Fibroblast of lung (primary cell): ENCODE measurements at regions not wholly inside any gene's neighbourhood (a gene's known extent, or its start where the extent isn't known, plus 50 kb on each side); places are given as distances from the start of the nearest gene placed in this dataset.
A peak's percentile ranks its signal among the peaks of the same experiment; 100 is the strongest.

Source experiments
- DNase-seq, 2 donors: peaks; one replicate each; pipeline versions ENCODE4 v3.0.0 to v3.0.0-alpha.2; 2010; ENCODE audit warnings: low read depth in 2 of 2
- H2AFZ ChIP-seq: 2 replicates; pipeline ENCODE4 v1.5.1; 2012; ENCODE audit warnings: low read length, control low read depth, inconsistent platforms
- H3K27ac ChIP-seq: 2 replicates; pipeline ENCODE4 v1.5.1; 2011; ENCODE audit warnings: low read length, control low read depth; ENCODE audit not compliant: insufficient read depth
- H3K27me3 ChIP-seq: 2 replicates; pipeline ENCODE4 v1.5.1; 2011; ENCODE audit warnings: mild to moderate bottlenecking, low read length; ENCODE audit not compliant: control insufficient read depth, insufficient read depth
- H3K36me3 ChIP-seq: 2 replicates; pipeline ENCODE4 v1.5.1; 2011; ENCODE audit warnings: low read length; ENCODE audit not compliant: control insufficient read depth, insufficient read depth
- H3K4me1 ChIP-seq: 2 replicates; pipeline ENCODE4 v1.5.1; 2011; ENCODE audit warnings: low read length; ENCODE audit not compliant: control insufficient read depth, insufficient read depth; ENCODE audit errors: extremely low read depth
- H3K4me2 ChIP-seq: 2 replicates; pipeline ENCODE4 v1.5.1; 2011; ENCODE audit warnings: low read length, control low read depth; ENCODE audit not compliant: insufficient read depth; ENCODE audit errors: extremely low read depth
- H3K4me3 ChIP-seq, 4 experiments: fragments of 200-600 bp in 1 of 4; sonication (generic) in 1 of 4; replicated peaks in 1 of 4; 2 replicates each; pipeline ENCODE4 v1.5.1; 2011 to 2016; ENCODE audit warnings: low read length in 4 of 4, low read depth in 3 of 4, mild to moderate bottlenecking in 3 of 4, control low read depth in 2 of 4, inconsistent platforms in 1 of 4, mixed read lengths in 1 of 4; ENCODE audit not compliant: insufficient read depth in 1 of 4; ENCODE audit errors: control extremely low read depth in 1 of 4
- H3K79me2 ChIP-seq: 2 replicates; pipeline ENCODE4 v1.5.1; 2012; ENCODE audit warnings: mild to moderate bottlenecking, low read length, inconsistent platforms; ENCODE audit not compliant: control insufficient read depth, insufficient read depth
- H3K9ac ChIP-seq: 2 replicates; pipeline ENCODE4 v1.5.1; 2011; ENCODE audit warnings: mild to moderate bottlenecking, low read length, control low read depth; ENCODE audit not compliant: insufficient read depth
- H3K9me3 ChIP-seq: 2 replicates; pipeline ENCODE4 v1.5.1; 2012; ENCODE audit warnings: low read depth, low read length; ENCODE audit not compliant: control insufficient read depth, insufficient read depth
- H4K20me1 ChIP-seq: 2 replicates; pipeline ENCODE4 v1.5.1; 2011; ENCODE audit warnings: low read length; ENCODE audit not compliant: control insufficient read depth, insufficient read depth; ENCODE audit errors: extremely low read depth
- CTCF ChIP-seq, 2 donors: IDR thresholded peaks in 1 of 2; conservative IDR thresholded peaks in 1 of 2; 1 replicate in 1 of 2; 2 replicates in 1 of 2; pipeline ENCODE4 v1.5.1; 2011 to 2012; ENCODE audit warnings: low read length in 2 of 2, control low read depth in 1 of 2, inconsistent platforms in 1 of 2, low read depth in 1 of 2, mild to moderate bottlenecking in 1 of 2
- EZH2 ChIP-seq: IDR thresholded peaks from 2 replicates; pipeline ENCODE4 v1.5.1; 2012; ENCODE audit warnings: low read length, control low read depth, mild to moderate bottlenecking; ENCODE audit errors: missing control alignments

- Histone ChIP-seq H3K9ac (no peak overlapping the region), H3K79me2 (no peaks in the 10 kb centered on the region), H3K4me1 (no peaks in the 10 kb centered on the region), H3K4me2 (no peak overlapping the region), H3K36me3 (no peaks in the 10 kb centered on the region), H4K20me1 (no peaks in the 10 kb centered on the region), H3K27ac (no peak overlapping the region), H3K27me3 (no peaks in the 10 kb centered on the region), H3K9me3 (no peaks in the 10 kb centered on the region), H3K4me3 (no peak overlapping the region), H2AFZ (no peak overlapping the region)
- DNase-seq: peak in 1 of 2 donors; percentile 31
- TF ChIP-seq EZH2: no peak
- TF ChIP-seq CTCF (conservative IDR thresholded peaks at IDR 0.05 in 1 of 2, IDR thresholded peaks at IDR 0.05 in 1 of 2; ENCODE audit: low read depth in 1 of 2, low read length in 2 of 2): no peak
Observed at GRCh38 chr4:11497972-11498371, 69.3 kb upstream of the HS3ST1 start.

GRCh38 chr4:11497212-11497806 is 68.6 kb upstream of the HS3ST1 start:
- H3K36me3 ChIP-seq: no peaks in the 10 kb centered on the region
- H3K9ac ChIP-seq: no peak overlapping the region
- H3K4me2 ChIP-seq: no peak overlapping the region
- H3K79me2 ChIP-seq: no peaks in the 10 kb centered on the region
- H4K20me1 ChIP-seq: no peaks in the 10 kb centered on the region
- no peak overlapping the region for H3K4me3 ChIP-seq
- no peak for TF ChIP-seq CTCF (conservative IDR thresholded peaks at IDR 0.05 in 1 of 2, IDR thresholded peaks at IDR 0.05 in 1 of 2; ENCODE audit: low read depth in 1 of 2, low read length in 2 of 2)
- TF ChIP-seq EZH2: no peak
- no peaks in the 10 kb centered on the region for H3K9me3 ChIP-seq
- H3K27ac ChIP-seq: no peak overlapping the region
- no peaks in the 10 kb centered on the region for H3K27me3 ChIP-seq
- H3K4me1 ChIP-seq: no peaks in the 10 kb centered on the region
- no peak for DNase-seq
- no peak overlapping the region for H2AFZ ChIP-seq

GRCh38 chr4:11496351-11496829 is 67.7 kb upstream of the HS3ST1 start:
- H4K20me1 ChIP-seq: no peaks in the 10 kb centered on the region
- H3K27me3 ChIP-seq: no peaks in the 10 kb centered on the region
- no peak overlapping the region for H3K27ac ChIP-seq
- no peak overlapping the region for H3K9ac ChIP-seq
- no peak overlapping the region for H2AFZ ChIP-seq
- H3K4me2 ChIP-seq: no peak overlapping the region
- DNase-seq: peak in 1 of 2 donors; percentile 88
- no peak overlapping the region for H3K4me3 ChIP-seq
- no peaks in the 10 kb centered on the region for H3K4me1 ChIP-seq
- no peaks in the 10 kb centered on the region for H3K79me2 ChIP-seq
- H3K36me3 ChIP-seq: no peaks in the 10 kb centered on the region
- no peak for TF ChIP-seq CTCF (conservative IDR thresholded peaks at IDR 0.05 in 1 of 2, IDR thresholded peaks at IDR 0.05 in 1 of 2; ENCODE audit: low read depth in 1 of 2, low read length in 2 of 2)
- TF ChIP-seq EZH2: no peak
- no peaks in the 10 kb centered on the region for H3K9me3 ChIP-seq
